Activated naive CD4-positive, alpha-beta T cell treated with anti-CD3 and anti-CD28 coated beads, Interleukin-2, amount 10 ng/mL, durations not matched to agents 7 days and 5 days (primary cell): ENCODE measurements at regions not wholly inside any gene's neighbourhood (a gene's known extent, or its start where the extent isn't known, plus 50 kb on each side); places are given as distances from the start of the nearest gene placed in this dataset.
"Not testable (repeated sequence)": the region's sequence is repeated elsewhere in the genome, so short reads cannot be mapped to it uniquely, and the experiment has no call there.

Experiments used
- CTCF ChIA-PET: fragments of 350-600 bp; sonication (Branson Sonifier 250); formaldehyde crosslinking; loops from one replicate; lab custom pipeline; 2021; ENCODE audit warnings: antibody characterized with exemption; lab: Charles Lee
- DNase-seq: peaks from one replicate; pipeline ENCODE4 v3.0.0-alpha.2; 2020
- H3K27ac Mint-ChIP-seq: one replicate; pipeline ENCODE4 v1.8.0; 2021; ENCODE audit warnings: mild to moderate bottlenecking, moderate library complexity, mixed read lengths
- H3K27me3 Mint-ChIP-seq: one replicate; pipeline ENCODE4 v1.8.0; 2021; ENCODE audit warnings: mild to moderate bottlenecking, mixed read lengths
- H3K36me3 Mint-ChIP-seq: one replicate; pipeline ENCODE4 v1.8.0; 2021; ENCODE audit warnings: mixed read lengths
- H3K4me1 Mint-ChIP-seq: one replicate; pipeline ENCODE4 v1.8.0; 2021; ENCODE audit warnings: mixed read lengths
- H3K4me3 Mint-ChIP-seq: one replicate; pipeline ENCODE4 v1.8.0; 2021; ENCODE audit warnings: mild to moderate bottlenecking, moderate library complexity, mixed read lengths
- H3K9me3 Mint-ChIP-seq: one replicate; pipeline ENCODE4 v1.8.0; 2021; ENCODE audit warnings: mixed read lengths

DNA sequence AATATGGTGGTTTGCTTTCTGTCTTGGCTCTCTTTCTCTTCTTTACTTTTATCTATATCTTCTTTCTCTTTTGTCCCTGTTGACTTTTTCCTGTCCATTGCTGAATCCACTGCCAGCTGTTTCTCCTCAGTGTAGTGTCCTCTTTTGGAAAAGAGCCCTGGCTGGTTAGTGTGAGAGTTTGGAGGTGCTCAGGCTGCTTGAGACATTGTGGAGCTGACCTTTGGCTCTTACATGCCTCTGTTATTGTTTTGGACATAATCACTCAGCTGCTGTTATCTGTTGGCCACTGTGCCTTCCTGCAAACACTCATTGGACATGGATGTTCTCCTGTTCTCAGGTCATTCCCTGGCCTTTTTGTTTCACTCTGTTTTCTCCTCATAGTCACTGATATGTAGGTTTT, 295.4 kb upstream of the RIOK2 start:
- Mint-ChIP-seq H3K9me3 (no peaks in the 10 kb centered on the region), H3K27ac (no peak overlapping the region), H3K27me3 (no peaks in the 10 kb centered on the region), H3K4me3 (no peak overlapping the region), H3K4me1 (no peaks in the 10 kb centered on the region), H3K36me3 (no peaks in the 10 kb centered on the region)
- DNase-seq: no peak
- CTCF ChIA-PET: no interaction called here

- CTCF ChIA-PET: no interaction called here
- Mint-ChIP-seq H3K4me3 (no peak overlapping the region), H3K27ac (no peak overlapping the region), H3K9me3 (no peaks in the 10 kb centered on the region), H3K4me1 (no peaks in the 10 kb centered on the region), H3K36me3 (no peaks in the 10 kb centered on the region), H3K27me3 (no peaks in the 10 kb centered on the region)
- no peak for DNase-seq
Observed at GRCh38 chr5:97480313-97480712, 297.3 kb upstream of the RIOK2 start.

DNA sequence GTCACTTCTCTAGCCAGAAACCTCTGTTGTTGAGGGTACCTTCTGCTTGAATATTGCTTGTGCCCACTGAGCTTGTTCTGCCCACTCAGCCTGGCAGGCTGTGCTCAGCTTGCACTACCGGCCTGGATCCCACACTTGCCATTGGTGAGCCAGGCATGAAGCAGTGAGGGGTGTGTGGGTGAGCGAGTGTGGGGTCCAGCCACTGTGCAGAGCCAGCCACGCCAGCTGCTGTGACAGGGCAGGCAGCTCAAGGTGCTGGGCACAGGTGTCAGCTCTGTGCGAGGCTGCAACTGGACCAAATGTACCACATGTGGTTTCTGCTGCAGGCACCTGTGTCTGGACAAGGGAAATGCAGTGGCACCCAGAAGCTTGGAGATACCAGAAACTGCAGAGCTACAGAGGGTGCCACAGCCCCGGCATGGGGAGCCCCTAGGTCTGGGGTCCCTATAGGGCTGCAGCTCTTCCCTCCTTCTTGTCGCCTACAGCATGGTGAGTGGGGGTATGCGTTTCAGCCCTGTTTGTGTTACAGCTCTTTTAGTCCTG, 305.1 kb upstream of the RIOK2 start:
- H3K27ac Mint-ChIP-seq: no peak overlapping the region
- H3K4me1 Mint-ChIP-seq: no peaks in the 10 kb centered on the region
- CTCF ChIA-PET: no interaction called here
- H3K4me3 Mint-ChIP-seq: no peak overlapping the region
- no peaks in the 10 kb centered on the region for H3K36me3 Mint-ChIP-seq
- no peaks in the 10 kb centered on the region for H3K27me3 Mint-ChIP-seq
- H3K9me3 Mint-ChIP-seq: no peaks in the 10 kb centered on the region
- no peak for DNase-seq

DNA sequence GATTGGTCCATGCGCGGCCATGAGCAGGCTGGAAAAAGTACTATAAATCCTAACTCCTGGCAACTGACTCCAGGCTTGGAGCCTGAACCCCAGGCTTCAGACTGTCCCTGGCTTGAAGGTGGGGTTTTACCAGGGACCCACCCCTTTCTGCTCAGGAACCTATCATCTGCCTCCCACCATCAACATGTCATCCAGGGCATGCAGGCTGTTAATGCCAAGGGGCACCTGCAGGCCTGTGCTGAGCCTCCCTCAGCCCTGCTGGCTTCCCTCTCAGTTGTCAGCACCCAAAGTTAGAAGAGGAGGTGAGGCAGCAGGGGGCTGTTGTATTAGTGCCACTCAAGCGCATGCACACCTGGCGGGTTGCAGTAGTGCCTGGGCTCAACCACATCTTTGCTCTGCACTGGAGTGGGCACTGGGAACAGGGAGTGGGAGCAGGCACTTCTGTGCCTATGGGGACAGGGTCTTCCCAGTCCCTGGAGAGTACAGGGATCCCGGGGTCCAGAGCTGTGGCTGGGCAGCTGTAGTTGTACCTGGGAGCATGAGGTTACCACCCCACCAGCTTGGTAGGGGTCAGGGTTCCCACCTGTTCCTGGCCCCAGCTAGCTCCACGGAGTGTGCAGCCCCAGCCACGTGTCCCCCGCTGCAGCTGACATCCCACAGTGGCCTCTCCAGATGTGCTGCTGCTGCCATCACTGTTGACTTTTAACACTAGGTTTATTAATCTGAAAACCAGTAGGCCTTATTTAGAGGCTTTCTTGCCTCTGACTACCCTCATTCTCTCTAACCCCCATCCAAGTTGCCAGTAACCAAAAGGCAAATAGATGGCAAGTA, 306.2 kb upstream of the RIOK2 start:
- H3K27me3 Mint-ChIP-seq: no peaks in the 10 kb centered on the region
- H3K4me1 Mint-ChIP-seq: no peaks in the 10 kb centered on the region
- no peak overlapping the region for H3K27ac Mint-ChIP-seq
- H3K36me3 Mint-ChIP-seq: no peaks in the 10 kb centered on the region
- DNase-seq: no peak
- no peaks in the 10 kb centered on the region for H3K9me3 Mint-ChIP-seq
- H3K4me3 Mint-ChIP-seq: no peak overlapping the region
- CTCF ChIA-PET: no interaction called here

DNA sequence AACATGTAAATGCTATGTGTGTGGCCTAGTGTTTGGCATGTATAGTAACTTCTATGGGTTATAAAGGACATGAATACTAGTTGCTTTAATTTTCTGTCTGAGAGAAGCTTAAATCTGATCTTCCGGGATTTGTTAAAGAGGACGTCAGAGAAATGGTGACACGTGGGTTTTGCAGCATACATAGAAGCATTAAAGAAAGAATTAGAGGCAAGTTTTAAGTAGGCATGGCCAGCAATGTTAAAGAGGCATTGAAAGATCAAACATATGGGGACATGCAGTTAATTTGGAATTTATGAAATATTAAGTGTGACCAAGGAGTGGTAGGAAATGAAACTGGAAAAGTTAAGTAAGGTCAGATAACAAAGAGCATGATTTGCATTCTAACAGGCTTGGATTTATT, 311.4 kb upstream of the RIOK2 start:
- CTCF ChIA-PET: no interaction called here
- Mint-ChIP-seq H3K27me3 (no peaks in the 10 kb centered on the region), H3K4me3 (no peak overlapping the region), H3K27ac (no peak overlapping the region), H3K9me3 (no peaks in the 10 kb centered on the region), H3K4me1 (no peaks in the 10 kb centered on the region), H3K36me3 (no peaks in the 10 kb centered on the region)
- DNase-seq: no peak

- H3K4me1 Mint-ChIP-seq: no peaks in the 10 kb centered on the region
- H3K4me3 Mint-ChIP-seq: no peak overlapping the region
- no peaks in the 10 kb centered on the region for H3K9me3 Mint-ChIP-seq
- CTCF ChIA-PET: interaction anchor here (0.6 kb wide), 1 partner anchor 365 kb away, joined by 3 read pairs; no protein-coding TSS in a partner anchor
- no peaks in the 10 kb centered on the region for H3K36me3 Mint-ChIP-seq
- H3K27me3 Mint-ChIP-seq: no peaks in the 10 kb centered on the region
- no peak for DNase-seq
- no peak overlapping the region for H3K27ac Mint-ChIP-seq
Observed at GRCh38 chr5:97495301-97495700, 312.3 kb upstream of the RIOK2 start.

DNA sequence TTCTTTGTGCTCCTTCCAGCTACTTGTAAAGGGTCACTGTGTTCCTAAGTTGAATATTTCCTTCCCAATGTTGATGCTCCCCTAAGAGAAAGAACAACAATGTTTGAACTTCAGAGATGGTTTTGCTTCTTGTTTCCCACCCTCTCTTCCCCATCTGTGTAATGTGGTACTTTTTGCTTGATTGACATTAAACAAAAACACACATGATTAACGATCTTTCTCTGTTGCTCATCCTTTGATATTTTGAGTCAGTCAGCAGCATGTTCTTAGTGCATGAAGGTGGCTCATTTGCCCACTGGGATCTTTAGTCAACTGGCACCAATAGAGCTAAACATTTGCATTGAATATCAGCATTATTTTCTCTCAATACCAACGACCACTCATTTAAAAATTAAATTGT, 313.0 kb upstream of the RIOK2 start:
- Mint-ChIP-seq H3K4me1 (no peaks in the 10 kb centered on the region), H3K36me3 (no peaks in the 10 kb centered on the region), H3K27me3 (no peaks in the 10 kb centered on the region), H3K9me3 (no peaks in the 10 kb centered on the region), H3K27ac (no peak overlapping the region), H3K4me3 (no peak overlapping the region)
- DNase-seq: no peak
- CTCF ChIA-PET: interaction anchor here (0.6 kb wide), 1 partner anchor 366 kb away, joined by 3 read pairs; no protein-coding TSS in a partner anchor

DNA sequence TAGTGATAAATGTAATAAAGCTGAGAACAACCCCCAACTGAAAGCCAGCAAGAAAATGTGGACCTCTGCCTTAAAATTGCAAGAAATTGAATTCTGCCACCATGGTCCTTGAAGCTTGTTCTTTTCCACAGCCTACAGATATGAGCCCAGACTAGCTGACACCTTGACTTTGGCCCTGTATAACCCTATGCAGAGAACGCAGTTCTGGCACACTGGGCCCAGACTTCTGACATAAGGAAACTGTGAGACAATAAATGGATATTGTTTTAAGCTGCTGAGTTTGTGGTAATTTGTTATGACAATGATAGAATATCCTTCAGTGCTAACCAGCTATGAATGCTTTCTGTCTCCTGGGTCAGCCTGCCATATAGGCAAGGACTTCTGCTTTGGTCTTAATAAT, 315.6 kb upstream of the RIOK2 start:
- Mint-ChIP-seq H3K4me1 (no peaks in the 10 kb centered on the region), H3K4me3 (no peak overlapping the region), H3K36me3 (no peaks in the 10 kb centered on the region), H3K27ac (no peak overlapping the region), H3K9me3 (no peaks in the 10 kb centered on the region), H3K27me3 (no peaks in the 10 kb centered on the region)
- CTCF ChIA-PET: no interaction called here
- no peak for DNase-seq

GRCh38 chr5:97499605-97500004, 316.6 kb upstream of the RIOK2 start:
- no peaks in the 10 kb centered on the region for H3K9me3 Mint-ChIP-seq
- no peak for DNase-seq
- CTCF ChIA-PET: no interaction called here
- no peak overlapping the region for H3K27ac Mint-ChIP-seq
- H3K27me3 Mint-ChIP-seq: no peaks in the 10 kb centered on the region
- no peaks in the 10 kb centered on the region for H3K36me3 Mint-ChIP-seq
- H3K4me1 Mint-ChIP-seq: no peaks in the 10 kb centered on the region
- H3K4me3 Mint-ChIP-seq: no peak overlapping the region

GRCh38 chr5:97501286-97501964, 318.4 kb upstream of the RIOK2 start:
- H3K4me3 Mint-ChIP-seq: no peak overlapping the region
- CTCF ChIA-PET: interaction anchor here (0.6 kb wide), 1 partner anchor 10 kb away, joined by 3 read pairs; no protein-coding TSS in a partner anchor

DNA sequence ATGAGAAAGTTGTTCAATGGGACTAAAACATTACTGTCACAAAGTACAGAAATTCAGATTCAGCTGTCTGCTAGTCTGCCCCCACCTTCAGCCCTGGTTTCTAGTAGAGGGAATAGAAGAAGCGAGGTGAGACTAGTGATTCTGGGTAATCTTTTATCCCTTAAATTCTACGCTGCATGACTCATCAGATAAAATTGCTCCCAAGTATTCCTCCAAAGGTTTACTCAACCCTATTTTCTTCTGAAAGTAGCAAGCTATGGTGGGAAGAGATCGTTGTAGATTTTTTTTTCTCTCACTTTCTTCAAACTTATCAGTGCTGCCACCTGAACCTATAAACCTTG, 318.9 kb upstream of the RIOK2 start:
- Mint-ChIP-seq H3K36me3 (no peaks in the 10 kb centered on the region), H3K9me3 (no peaks in the 10 kb centered on the region), H3K4me1 (no peaks in the 10 kb centered on the region), H3K27me3 (no peaks in the 10 kb centered on the region), H3K4me3 (no peak overlapping the region), H3K27ac (no peak overlapping the region)
- CTCF ChIA-PET: no interaction called here
- DNase-seq: no peak

More at GRCh38 chr5:97501286-97501964, 318.4 kb upstream of the RIOK2 start:
- no peak for DNase-seq
- Mint-ChIP-seq H3K27me3 (no peaks in the 10 kb centered on the region), H3K36me3 (no peaks in the 10 kb centered on the region), H3K4me1 (no peaks in the 10 kb centered on the region), H3K9me3 (no peaks in the 10 kb centered on the region), H3K27ac (no peak overlapping the region)

DNA sequence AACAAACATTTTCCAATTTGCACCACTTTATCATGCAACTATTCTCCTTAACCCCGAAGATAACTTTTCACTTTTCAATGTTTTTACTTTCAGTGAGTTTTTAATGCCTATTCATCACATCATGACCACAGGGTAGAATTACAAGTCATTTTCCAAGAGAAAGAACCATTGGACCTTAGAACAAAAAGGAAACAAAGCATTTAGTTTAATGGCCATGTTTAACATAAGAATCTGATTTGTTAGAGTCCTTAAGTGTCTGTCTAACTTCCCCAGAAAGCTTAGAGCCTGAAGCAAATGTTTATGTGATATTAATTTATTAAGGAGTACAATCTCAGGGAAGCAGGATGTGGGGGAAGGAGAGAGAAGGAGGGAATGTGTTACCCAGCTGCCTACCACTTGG, 325.8 kb upstream of the RIOK2 start:
- no peak overlapping the region for H3K27ac Mint-ChIP-seq
- H3K4me3 Mint-ChIP-seq: no peak overlapping the region
- H3K9me3 Mint-ChIP-seq: no peaks in the 10 kb centered on the region
- H3K36me3 Mint-ChIP-seq: no peaks in the 10 kb centered on the region
- CTCF ChIA-PET: no interaction called here
- no peaks in the 10 kb centered on the region for H3K27me3 Mint-ChIP-seq
- H3K4me1 Mint-ChIP-seq: no peaks in the 10 kb centered on the region
- no peak for DNase-seq

DNA sequence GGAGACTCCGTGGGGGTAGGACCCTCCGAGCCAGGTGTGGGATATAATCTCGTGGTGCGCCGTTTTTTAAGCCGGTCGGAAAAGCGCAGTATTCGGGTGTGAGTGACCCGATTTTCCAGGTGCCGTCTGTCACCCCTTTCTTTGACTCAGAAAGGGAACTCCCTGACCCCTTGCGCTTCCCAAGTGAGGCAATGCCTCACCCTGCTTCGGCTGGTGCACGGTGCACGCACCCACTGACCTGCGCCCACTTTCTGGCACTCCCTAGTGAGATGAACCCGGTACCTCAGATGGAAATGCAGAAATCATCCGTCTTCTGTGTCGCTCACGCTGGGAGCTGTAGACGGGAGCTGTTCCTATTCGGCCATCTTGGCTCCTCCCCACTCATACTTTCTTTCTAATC, 336.5 kb upstream of the RIOK2 start:
- H3K36me3 Mint-ChIP-seq, H3K4me3 Mint-ChIP-seq, H3K9me3 Mint-ChIP-seq, CTCF ChIA-PET, H3K4me1 Mint-ChIP-seq, H3K27me3 Mint-ChIP-seq, DNase-seq, H3K27ac Mint-ChIP-seq: not testable (repeated sequence)

DNA sequence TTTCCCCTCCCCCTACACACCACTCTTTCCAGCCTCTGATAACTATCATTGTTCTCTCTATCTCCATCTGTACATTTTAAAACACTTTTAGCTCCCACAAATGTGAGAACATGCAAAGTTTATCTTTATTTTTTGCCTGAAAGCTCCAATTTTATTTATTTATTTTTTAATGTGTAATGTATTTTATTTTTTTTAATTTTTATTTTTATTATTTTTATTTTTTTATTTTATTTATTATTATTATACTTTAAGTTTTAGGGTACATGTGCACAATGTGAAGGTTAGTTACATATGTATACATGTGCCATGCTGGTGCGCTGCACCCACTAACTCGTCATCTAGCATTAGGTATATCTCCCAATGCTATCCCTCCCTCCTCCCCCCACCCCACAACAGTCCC, 340.3 kb upstream of the RIOK2 start:
- not testable (repeated sequence) for H3K4me1 Mint-ChIP-seq, H3K27ac Mint-ChIP-seq, H3K36me3 Mint-ChIP-seq, H3K4me3 Mint-ChIP-seq, H3K9me3 Mint-ChIP-seq, H3K27me3 Mint-ChIP-seq, DNase-seq
- CTCF ChIA-PET: interaction anchor here (0.7 kb wide), 1 partner anchor 77 kb away, joined by 3 read pairs; no protein-coding TSS in a partner anchor

DNA sequence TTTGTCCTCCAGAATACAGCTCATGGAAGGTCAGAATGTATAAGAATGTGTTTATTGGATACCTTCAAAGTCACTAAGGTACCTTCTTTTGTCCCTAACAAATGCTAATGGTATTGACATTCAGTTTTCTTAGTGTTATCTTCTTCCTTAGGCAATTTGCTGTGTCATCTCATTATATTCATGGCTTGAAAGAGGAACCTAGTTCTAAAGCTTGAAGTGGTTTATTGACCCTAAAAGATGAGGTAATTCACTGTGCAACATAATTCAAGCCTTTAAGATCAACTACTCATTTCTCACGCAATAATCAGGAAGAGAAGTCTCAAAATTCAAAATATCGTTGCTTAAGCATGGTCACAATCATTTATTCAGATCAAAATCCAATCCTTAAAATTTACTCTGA, 342.7 kb upstream of the RIOK2 start:
- Mint-ChIP-seq H3K27ac (no peak overlapping the region), H3K27me3 (no peaks in the 10 kb centered on the region), H3K4me3 (no peak overlapping the region), H3K9me3 (no peaks in the 10 kb centered on the region), H3K36me3 (no peaks in the 10 kb centered on the region), H3K4me1 (no peaks in the 10 kb centered on the region)
- CTCF ChIA-PET: no interaction called here
- DNase-seq: no peak
